Caco-2 (cell line): ENCODE measurements at regions not wholly inside any gene's neighbourhood (a gene's known extent, or its start where the extent isn't known, plus 50 kb on each side); places are given as distances from the start of the nearest gene placed in this dataset.

Source experiments
- BruUV-seq: library from RNA; stranded (reverse); fragments of 400-500 nt; replicated peaks from 2 replicates; lab custom pipeline; 2021; lab: Mats Ljungman, UMichigan
- CTCF ChIA-PET: fragments of 300-600 bp; sonication (Branson Sonifier 250); formaldehyde crosslinking; loops from one replicate; lab custom pipeline; 2022; ENCODE audit warnings: antibody characterized with exemption; lab: Charles Lee
- POLR2A ChIA-PET: fragments of 300-600 bp; sonication (Branson Sonifier 250); formaldehyde crosslinking; loops from one replicate; lab custom pipeline; 2022; ENCODE audit warnings: antibody characterized with exemption; lab: Charles Lee
- DNase-seq, 2 experiments: peaks; one replicate each; pipeline versions ENCODE4 v3.0.0 to v3.0.0-alpha.2; 2020 to 2022
- H3K27me3 ChIP-seq: replicated peaks from 2 replicates; pipeline ENCODE4 v1.6.0; 2011; ENCODE audit warnings: low read length; ENCODE audit not compliant: control insufficient read depth, insufficient read depth
- H3K36me3 ChIP-seq: 2 replicates; pipeline ENCODE4 v1.5.1; 2011; ENCODE audit warnings: low read length; ENCODE audit not compliant: control insufficient read depth, insufficient read depth
- H3K4me1 ChIP-seq: fragments of 250-450 bp; sonication (Bioruptor Pico); 2 replicates; pipeline ENCODE4 v1.5.1; 2020; ENCODE audit warnings: mild to moderate bottlenecking
- H3K4me3 ChIP-seq: 2 replicates; pipeline ENCODE4 v1.5.1; 2011; ENCODE audit warnings: low read depth, mild to moderate bottlenecking, control low read depth, low read length
- H3K9me3 ChIP-seq: fragments of 250-450 bp; sonication (Bioruptor Pico); 2 replicates; pipeline ENCODE4 v1.5.1; 2020; ENCODE audit warnings: mild to moderate bottlenecking, moderate library complexity
- H3K27ac Mint-ChIP-seq: one replicate; pipeline ENCODE4 v1.8.0; 2022; ENCODE audit warnings: mixed read lengths; ENCODE audit not compliant: unreplicated experiment
- H3K27me3 Mint-ChIP-seq: one replicate; pipeline ENCODE4 v1.8.0; 2022; ENCODE audit warnings: mixed read lengths; ENCODE audit not compliant: insufficient read depth, unreplicated experiment
- H3K36me3 Mint-ChIP-seq: one replicate; pipeline ENCODE4 v1.8.0; 2022; ENCODE audit warnings: mild to moderate bottlenecking, mixed read lengths; ENCODE audit not compliant: insufficient read depth, unreplicated experiment
- H3K4me1 Mint-ChIP-seq: one replicate; pipeline ENCODE4 v1.8.0; 2022; ENCODE audit warnings: low read depth, mixed read lengths; ENCODE audit not compliant: unreplicated experiment
- H3K4me3 Mint-ChIP-seq: one replicate; pipeline ENCODE4 v1.8.0; 2022; ENCODE audit warnings: mild to moderate bottlenecking, moderate library complexity, mixed read lengths; ENCODE audit not compliant: unreplicated experiment
- H3K9me3 Mint-ChIP-seq: one replicate; pipeline ENCODE4 v1.8.0; 2022; ENCODE audit warnings: mixed read lengths; ENCODE audit not compliant: unreplicated experiment
- intact Hi-C: fragments of 100-400 bp; cut with micrococcal nuclease; formaldehyde crosslinking; loops from one replicate; pipeline ENCODE4 v1.10.0; 2022; ENCODE audit not compliant: unreplicated experiment
- TF ChIP-seq, protein P1 (sequence below), 2 experiments: fragments of 200-600 bp in 1 of 2; IDR thresholded peaks; 1 replicate in 1 of 2; 2 replicates in 1 of 2; pipeline versions ENCODE4 v1.5.1 to v1.8.0; 2011 to 2022; ENCODE audit warnings: antibody characterized with exemption in 1 of 2, control low read depth in 1 of 2, inconsistent platforms in 1 of 2, low read depth in 1 of 2, low read length in 1 of 2, mild to moderate bottlenecking in 1 of 2, moderate library complexity in 1 of 2; ENCODE audit not compliant: insufficient read depth in 1 of 2, severe bottlenecking in 1 of 2, unreplicated experiment in 1 of 2

DNA sequence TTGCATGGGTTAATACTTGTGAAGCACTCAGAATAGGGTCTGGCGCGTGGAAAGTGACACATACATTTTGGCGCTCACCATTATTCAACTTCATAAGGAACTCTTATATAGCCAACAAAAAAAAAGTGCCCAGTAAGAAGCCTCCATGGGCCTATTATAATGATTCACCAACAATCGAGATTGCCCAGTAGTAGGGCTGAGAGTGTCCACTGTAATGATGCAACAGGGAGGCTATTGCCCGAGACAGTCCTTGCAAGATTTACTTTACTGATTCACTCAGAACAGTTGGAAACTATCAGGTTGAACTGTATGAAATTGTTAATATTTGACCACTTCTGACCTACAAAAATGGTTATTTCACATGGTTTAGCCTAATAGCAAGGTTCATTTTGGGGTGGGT lies 86.0 kb downstream of the PJA1 start:
- H3K4me1 ChIP-seq: no peaks in the 10 kb centered on the region
- no peaks in the 10 kb centered on the region for H3K27me3 Mint-ChIP-seq
- H3K9me3 ChIP-seq: no peaks in the 10 kb centered on the region
- H3K36me3 ChIP-seq: no peaks in the 10 kb centered on the region
- no peak overlapping the region for H3K4me3 ChIP-seq
- no peaks in the 10 kb centered on the region for H3K4me1 Mint-ChIP-seq
- no peak for DNase-seq
- TF ChIP-seq, protein P1, sequence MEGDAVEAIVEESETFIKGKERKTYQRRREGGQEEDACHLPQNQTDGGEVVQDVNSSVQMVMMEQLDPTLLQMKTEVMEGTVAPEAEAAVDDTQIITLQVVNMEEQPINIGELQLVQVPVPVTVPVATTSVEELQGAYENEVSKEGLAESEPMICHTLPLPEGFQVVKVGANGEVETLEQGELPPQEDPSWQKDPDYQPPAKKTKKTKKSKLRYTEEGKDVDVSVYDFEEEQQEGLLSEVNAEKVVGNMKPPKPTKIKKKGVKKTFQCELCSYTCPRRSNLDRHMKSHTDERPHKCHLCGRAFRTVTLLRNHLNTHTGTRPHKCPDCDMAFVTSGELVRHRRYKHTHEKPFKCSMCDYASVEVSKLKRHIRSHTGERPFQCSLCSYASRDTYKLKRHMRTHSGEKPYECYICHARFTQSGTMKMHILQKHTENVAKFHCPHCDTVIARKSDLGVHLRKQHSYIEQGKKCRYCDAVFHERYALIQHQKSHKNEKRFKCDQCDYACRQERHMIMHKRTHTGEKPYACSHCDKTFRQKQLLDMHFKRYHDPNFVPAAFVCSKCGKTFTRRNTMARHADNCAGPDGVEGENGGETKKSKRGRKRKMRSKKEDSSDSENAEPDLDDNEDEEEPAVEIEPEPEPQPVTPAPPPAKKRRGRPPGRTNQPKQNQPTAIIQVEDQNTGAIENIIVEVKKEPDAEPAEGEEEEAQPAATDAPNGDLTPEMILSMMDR (IDR thresholded peaks at IDR 0.05; ENCODE audit: insufficient read depth in 1 of 2, low read depth in 1 of 2, low read length in 1 of 2, severe bottlenecking in 1 of 2, unreplicated experiment in 1 of 2): no peak
- ChIA-PET CTCF (no interaction called here), POLR2A (no interaction called here)
- no peak overlapping the region for H3K27ac Mint-ChIP-seq
- BruUV-seq: no TSS peak
- intact Hi-C loops: no loop called here
- no peak overlapping the region for H3K4me3 Mint-ChIP-seq
- no peaks in the 10 kb centered on the region for H3K36me3 Mint-ChIP-seq
- no peaks in the 10 kb centered on the region for H3K27me3 ChIP-seq
- H3K9me3 Mint-ChIP-seq: no peaks in the 10 kb centered on the region

DNA sequence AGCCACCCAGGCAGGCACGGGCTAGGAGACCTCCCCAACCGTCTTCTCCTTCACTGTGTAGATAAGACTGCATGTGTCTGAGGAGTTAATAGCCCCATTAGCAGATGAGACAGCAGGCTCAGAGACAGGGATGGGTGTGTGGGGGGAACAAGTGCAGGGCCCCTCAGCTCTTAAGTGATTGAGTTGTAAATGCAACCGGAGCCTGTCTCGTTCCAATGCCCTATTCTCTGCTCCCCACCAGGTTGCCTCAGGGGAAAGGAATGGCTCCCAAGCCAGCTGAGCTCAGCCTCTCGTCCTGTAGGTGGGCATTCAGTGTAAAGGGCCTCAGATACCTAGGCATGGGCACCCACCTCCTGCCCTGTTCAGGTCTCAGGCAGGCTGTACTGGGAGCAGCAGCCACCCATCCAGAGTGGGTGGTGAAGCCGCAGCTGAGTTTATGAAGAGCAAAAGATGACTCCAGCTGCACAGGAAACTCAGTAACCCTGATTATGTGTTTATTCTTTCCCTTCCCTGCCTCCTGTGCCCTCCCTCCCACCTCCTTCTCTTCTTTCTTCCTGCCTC lies 87.3 kb downstream of the PJA1 start:
- H3K27me3 ChIP-seq: no peaks in the 10 kb centered on the region
- POLR2A ChIA-PET: no interaction called here
- CTCF ChIA-PET: no interaction called here
- no peak overlapping the region for H3K27ac Mint-ChIP-seq
- H3K36me3 ChIP-seq: no peaks in the 10 kb centered on the region
- H3K9me3 Mint-ChIP-seq: no peaks in the 10 kb centered on the region
- no peak overlapping the region for H3K4me3 Mint-ChIP-seq
- H3K27me3 Mint-ChIP-seq: no peaks in the 10 kb centered on the region
- BruUV-seq: no TSS peak
- TF ChIP-seq, protein P1 (IDR thresholded peaks at IDR 0.05; ENCODE audit: insufficient read depth in 1 of 2, low read depth in 1 of 2, low read length in 1 of 2, severe bottlenecking in 1 of 2, unreplicated experiment in 1 of 2): no peak
- no peaks in the 10 kb centered on the region for H3K9me3 ChIP-seq
- no peak overlapping the region for H3K4me3 ChIP-seq
- no peaks in the 10 kb centered on the region for H3K36me3 Mint-ChIP-seq
- no peaks in the 10 kb centered on the region for H3K4me1 Mint-ChIP-seq
- no peaks in the 10 kb centered on the region for H3K4me1 ChIP-seq
- no peak for DNase-seq
- intact Hi-C loops: no loop called here

DNA sequence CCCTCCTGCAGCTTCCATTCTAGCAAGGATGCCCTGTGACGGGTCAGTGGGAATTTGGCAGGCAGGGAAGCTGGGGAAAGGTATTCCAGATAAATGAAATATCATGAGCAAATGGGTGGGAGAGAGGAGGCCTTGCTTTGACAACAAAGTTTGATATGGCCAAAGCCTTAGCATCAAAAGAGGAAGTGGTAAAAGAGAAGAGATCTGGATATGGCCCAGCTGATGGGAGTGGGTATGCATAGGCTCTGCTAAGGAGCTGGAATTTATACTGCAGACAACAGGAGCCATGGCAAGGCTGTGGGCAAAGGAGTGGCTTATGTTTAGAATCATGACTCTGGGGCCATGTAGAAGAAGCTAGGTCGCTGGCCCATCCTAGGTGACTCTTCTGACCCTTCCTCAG lies 89.2 kb downstream of the PJA1 start:
- no peaks in the 10 kb centered on the region for H3K36me3 Mint-ChIP-seq
- no peaks in the 10 kb centered on the region for H3K27me3 Mint-ChIP-seq
- CTCF ChIA-PET: no interaction called here
- no peak overlapping the region for H3K4me3 Mint-ChIP-seq
- H3K4me3 ChIP-seq: no peak overlapping the region
- no peaks in the 10 kb centered on the region for H3K4me1 ChIP-seq
- POLR2A ChIA-PET: interaction anchor here (0.5 kb wide), 1 partner anchor 46 kb away, joined by 4 read pairs; no protein-coding TSS in a partner anchor
- no peaks in the 10 kb centered on the region for H3K36me3 ChIP-seq
- BruUV-seq: no TSS peak
- H3K27ac Mint-ChIP-seq: no peak overlapping the region
- H3K4me1 Mint-ChIP-seq: no peaks in the 10 kb centered on the region
- TF ChIP-seq, protein P1 (IDR thresholded peaks at IDR 0.05; ENCODE audit: insufficient read depth in 1 of 2, low read depth in 1 of 2, low read length in 1 of 2, severe bottlenecking in 1 of 2, unreplicated experiment in 1 of 2): no peak
- H3K9me3 ChIP-seq: no peaks in the 10 kb centered on the region
- H3K9me3 Mint-ChIP-seq: no peaks in the 10 kb centered on the region
- H3K27me3 ChIP-seq: no peaks in the 10 kb centered on the region
- intact Hi-C loops: no loop called here
- no peak for DNase-seq
